NB4 (cell line): ENCODE measurements at regions not wholly inside any gene's neighbourhood (a gene's known extent, or its start where the extent isn't known, plus 50 kb on each side); places are given as distances from the start of the nearest gene placed in this dataset.

Experiments
- DNase-seq: peaks from one replicate; pipeline ENCODE4 v3.0.0; 2010; ENCODE audit warnings: low read depth
- H3K4me3 ChIP-seq: one replicate; pipeline ENCODE4 v1.5.1; 2011; ENCODE audit warnings: mild to moderate bottlenecking, low read depth, low read length, moderate library complexity
- MAX ChIP-seq: IDR thresholded peaks from 2 replicates; pipeline ENCODE4 v1.6.1; 2011; ENCODE audit warnings: low read depth, low read length
- MYC ChIP-seq: IDR thresholded peaks from 2 replicates; pipeline ENCODE4 v1.6.1; 2011; ENCODE audit warnings: low read depth, low read length
- POLR2A ChIP-seq: IDR thresholded peaks from 2 replicates; pipeline ENCODE4 v1.6.1; 2011; ENCODE audit warnings: mild to moderate bottlenecking; ENCODE audit not compliant: insufficient read length; ENCODE audit errors: extremely low read depth
- TF ChIP-seq, protein P1 (sequence below): IDR thresholded peaks from one replicate; pipeline ENCODE4 v1.5.1; 2012; ENCODE audit warnings: low read depth, low read length

- no peak for DNase-seq
- no peak overlapping the region for H3K4me3 ChIP-seq
- TF ChIP-seq, protein P1, sequence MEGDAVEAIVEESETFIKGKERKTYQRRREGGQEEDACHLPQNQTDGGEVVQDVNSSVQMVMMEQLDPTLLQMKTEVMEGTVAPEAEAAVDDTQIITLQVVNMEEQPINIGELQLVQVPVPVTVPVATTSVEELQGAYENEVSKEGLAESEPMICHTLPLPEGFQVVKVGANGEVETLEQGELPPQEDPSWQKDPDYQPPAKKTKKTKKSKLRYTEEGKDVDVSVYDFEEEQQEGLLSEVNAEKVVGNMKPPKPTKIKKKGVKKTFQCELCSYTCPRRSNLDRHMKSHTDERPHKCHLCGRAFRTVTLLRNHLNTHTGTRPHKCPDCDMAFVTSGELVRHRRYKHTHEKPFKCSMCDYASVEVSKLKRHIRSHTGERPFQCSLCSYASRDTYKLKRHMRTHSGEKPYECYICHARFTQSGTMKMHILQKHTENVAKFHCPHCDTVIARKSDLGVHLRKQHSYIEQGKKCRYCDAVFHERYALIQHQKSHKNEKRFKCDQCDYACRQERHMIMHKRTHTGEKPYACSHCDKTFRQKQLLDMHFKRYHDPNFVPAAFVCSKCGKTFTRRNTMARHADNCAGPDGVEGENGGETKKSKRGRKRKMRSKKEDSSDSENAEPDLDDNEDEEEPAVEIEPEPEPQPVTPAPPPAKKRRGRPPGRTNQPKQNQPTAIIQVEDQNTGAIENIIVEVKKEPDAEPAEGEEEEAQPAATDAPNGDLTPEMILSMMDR = no peak
- TF ChIP-seq POLR2A (no peak), MYC (no peak), MAX (no peak)
Measured at GRCh38 chr11:87374038-87374807, 336.5 kb downstream of the TMEM135 start.
